ENCODE measurements at regions not wholly inside any gene's neighbourhood (a gene's known extent, or its start where the extent isn't known, plus 50 kb on each side); places are given as distances from the start of the nearest gene placed in this dataset.

DNA sequence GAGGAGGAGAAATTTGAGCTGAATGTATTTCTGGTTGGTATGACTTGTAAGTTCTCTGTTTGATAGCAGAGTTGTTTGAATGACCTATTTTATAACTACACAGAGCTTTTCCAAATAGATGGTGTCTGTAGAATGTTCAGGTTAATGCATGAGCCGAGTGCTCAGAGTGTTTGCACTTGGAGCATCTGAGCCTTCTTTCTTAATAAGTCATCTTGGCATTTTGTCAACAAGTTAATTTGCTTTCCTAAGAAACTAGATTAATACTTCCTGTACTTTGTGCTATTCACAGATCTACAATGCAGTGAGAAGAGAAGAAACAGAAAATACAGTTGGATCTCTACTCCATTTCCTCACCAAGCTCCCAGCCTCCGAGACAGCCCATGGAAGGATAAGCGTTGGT is 138.2 kb downstream of the PLCE1 start:
- POLR2A ChIA-PET, result no interaction called here
- Histone ChIP-seq H3K27me3 (replicated peaks in 1 of 4; ENCODE audit: control extremely low read depth in 1 of 4, control insufficient read depth in 3 of 4, insufficient read depth in 4 of 4, low read length in 3 of 4) (peaks cover 0 to 4% (median 2%) of the 10 kb centered on the region in 4 experiments), H3K9me3 (ENCODE audit: control extremely low read depth in 1 of 3, control insufficient read depth in 2 of 3, insufficient read depth in 1 of 3, low read length in 2 of 3) (peaks cover 0 to 3% (median 3%) of the 10 kb centered on the region in 3 donors), H4K20me1 (ENCODE audit: control insufficient read depth, insufficient read depth, low read length, poor library complexity, severe bottlenecking) (no peaks in the 10 kb centered on the region), H3K4me3 (ENCODE audit: control extremely low read depth in 1 of 5, extremely low read depth in 1 of 5, insufficient read depth in 1 of 5, low read depth in 2 of 5, low read length in 4 of 5) (no peak overlapping the region), H3K27ac (ENCODE audit: low read length in 2 of 2) (no peak overlapping the region), H3K9ac (ENCODE audit: low read length) (no peak overlapping the region), H3K4me2 (replicated peaks; ENCODE audit: low read depth, low read length, poor library complexity, severe bottlenecking) (no peak overlapping the region), H2AFZ (ENCODE audit: insufficient read depth, low read depth, low read length, poor library complexity, severe bottlenecking) (no peak overlapping the region), H3K4me1 (ENCODE audit: control insufficient read depth in 2 of 2, insufficient read depth in 2 of 2, low read length in 2 of 2) (no peaks in the 10 kb centered on the region), H3K36me3 (replicated peaks in 1 of 2; ENCODE audit: control extremely low read depth in 1 of 2, control insufficient read depth in 1 of 2, extremely low read depth in 1 of 2, insufficient read depth in 2 of 2, low read length in 1 of 2) (no peaks in the 10 kb centered on the region), H3K79me2 (ENCODE audit: control insufficient read depth, insufficient read depth, low read length) (no peaks in the 10 kb centered on the region)
- no peak for ATAC-seq (ENCODE audit: low read depth)
- Mint-ChIP-seq H3K4me3 (no peak overlapping the region), H3K27ac (no peak overlapping the region), H3K4me1 (no peaks in the 10 kb centered on the region), H3K9me3 (ENCODE audit: insufficient read depth) (no peaks in the 10 kb centered on the region), H3K27me3 (no peaks in the 10 kb centered on the region)
- CTCF ChIA-PET, result no interaction called here
- intact Hi-C loops (cut with micrococcal nuclease), result no loop called here
- DNase-seq, result no peak
- no peak for TF ChIP-seq EZH2 (IDR thresholded peaks at IDR 0.05; ENCODE audit: borderline replicate concordance, insufficient read depth, low read depth, low read length, poor library complexity, severe bottlenecking)
- TF ChIP-seq, protein P1, sequence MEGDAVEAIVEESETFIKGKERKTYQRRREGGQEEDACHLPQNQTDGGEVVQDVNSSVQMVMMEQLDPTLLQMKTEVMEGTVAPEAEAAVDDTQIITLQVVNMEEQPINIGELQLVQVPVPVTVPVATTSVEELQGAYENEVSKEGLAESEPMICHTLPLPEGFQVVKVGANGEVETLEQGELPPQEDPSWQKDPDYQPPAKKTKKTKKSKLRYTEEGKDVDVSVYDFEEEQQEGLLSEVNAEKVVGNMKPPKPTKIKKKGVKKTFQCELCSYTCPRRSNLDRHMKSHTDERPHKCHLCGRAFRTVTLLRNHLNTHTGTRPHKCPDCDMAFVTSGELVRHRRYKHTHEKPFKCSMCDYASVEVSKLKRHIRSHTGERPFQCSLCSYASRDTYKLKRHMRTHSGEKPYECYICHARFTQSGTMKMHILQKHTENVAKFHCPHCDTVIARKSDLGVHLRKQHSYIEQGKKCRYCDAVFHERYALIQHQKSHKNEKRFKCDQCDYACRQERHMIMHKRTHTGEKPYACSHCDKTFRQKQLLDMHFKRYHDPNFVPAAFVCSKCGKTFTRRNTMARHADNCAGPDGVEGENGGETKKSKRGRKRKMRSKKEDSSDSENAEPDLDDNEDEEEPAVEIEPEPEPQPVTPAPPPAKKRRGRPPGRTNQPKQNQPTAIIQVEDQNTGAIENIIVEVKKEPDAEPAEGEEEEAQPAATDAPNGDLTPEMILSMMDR (IDR thresholded peaks at IDR 0.05), result no peak
- WGBS (ENCODE audit: insufficient coverage), result 100% methylated on average over 1 of the region's 3 CpGs

DNA sequence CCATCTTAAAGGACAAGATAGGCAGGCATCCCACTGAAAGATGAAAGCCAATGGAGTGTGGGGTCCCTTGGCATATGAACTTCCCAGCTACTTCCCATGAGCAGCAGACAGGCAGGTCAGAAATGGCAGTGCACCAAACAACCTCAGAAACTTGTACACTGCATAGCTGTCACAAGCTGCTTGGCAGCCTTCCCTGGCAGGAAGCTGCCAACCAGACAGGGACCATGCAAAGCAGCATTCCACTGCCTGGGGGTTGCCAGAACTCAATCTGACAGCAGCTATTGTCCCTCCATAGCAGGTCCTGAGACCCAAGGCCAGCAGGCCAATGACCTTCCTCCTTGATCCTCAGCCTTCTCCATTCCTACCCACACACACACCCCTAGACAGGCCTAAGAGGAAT is 139.5 kb downstream of the PLCE1 start:
- intact Hi-C loops (cut with micrococcal nuclease), result no loop called here
- no peak overlapping the region for H2AFZ ChIP-seq (ENCODE audit: insufficient read depth, low read depth, low read length, poor library complexity, severe bottlenecking)
- no peaks in the 10 kb centered on the region for H3K79me2 ChIP-seq (ENCODE audit: control insufficient read depth, insufficient read depth, low read length)
- H3K4me2 ChIP-seq (replicated peaks; ENCODE audit: low read depth, low read length, poor library complexity, severe bottlenecking), result no peak overlapping the region
- H3K27ac ChIP-seq (ENCODE audit: low read length in 2 of 2), result no peak overlapping the region
- H3K36me3 ChIP-seq (replicated peaks in 1 of 2; ENCODE audit: control extremely low read depth in 1 of 2, control insufficient read depth in 1 of 2, extremely low read depth in 1 of 2, insufficient read depth in 2 of 2, low read length in 1 of 2), result no peaks in the 10 kb centered on the region
- H3K4me1 ChIP-seq (ENCODE audit: control insufficient read depth in 2 of 2, insufficient read depth in 2 of 2, low read length in 2 of 2), result no peaks in the 10 kb centered on the region
- TF ChIP-seq, protein P1 (IDR thresholded peaks at IDR 0.05), result no peak
- TF ChIP-seq EZH2 (IDR thresholded peaks at IDR 0.05; ENCODE audit: borderline replicate concordance, insufficient read depth, low read depth, low read length, poor library complexity, severe bottlenecking), result no peak
- Mint-ChIP-seq H3K9me3 (ENCODE audit: insufficient read depth) (no peaks in the 10 kb centered on the region), H3K4me1 (no peaks in the 10 kb centered on the region), H3K27ac (no peak overlapping the region), H3K27me3 (no peaks in the 10 kb centered on the region), H3K4me3 (no peak overlapping the region)
- ATAC-seq (ENCODE audit: low read depth) (no peak), DNase-seq (no peak)
- H4K20me1 ChIP-seq (ENCODE audit: control insufficient read depth, insufficient read depth, low read length, poor library complexity, severe bottlenecking), result no peaks in the 10 kb centered on the region
- POLR2A ChIA-PET, result no interaction called here
- peaks cover 0 to 3% (median 3%) of the 10 kb centered on the region in 3 donors for H3K9me3 ChIP-seq (ENCODE audit: control extremely low read depth in 1 of 3, control insufficient read depth in 2 of 3, insufficient read depth in 1 of 3, low read length in 2 of 3)
- CTCF ChIA-PET, result no interaction called here
- H3K9ac ChIP-seq (ENCODE audit: low read length), result no peak overlapping the region
- no peak overlapping the region for H3K4me3 ChIP-seq (ENCODE audit: control extremely low read depth in 1 of 5, extremely low read depth in 1 of 5, insufficient read depth in 1 of 5, low read depth in 2 of 5, low read length in 4 of 5)
- H3K27me3 ChIP-seq (replicated peaks in 1 of 4; ENCODE audit: control extremely low read depth in 1 of 4, control insufficient read depth in 3 of 4, insufficient read depth in 4 of 4, low read length in 3 of 4), result peaks cover 0 to 4% (median 2%) of the 10 kb centered on the region in 4 experiments
